H1 (cell line): ENCODE measurements at regions not wholly inside any gene's neighbourhood (a gene's known extent, or its start where the extent isn't known, plus 50 kb on each side); places are given as distances from the start of the nearest gene placed in this dataset.

ENCODE experiments used
- CEBPB ChIP-seq: IDR thresholded peaks from 2 replicates; pipeline ENCODE4 v1.6.1; 2012; ENCODE audit warnings: low read depth, low read length
- CHD7 ChIP-seq: fragments of 300-600 bp; sonication (generic); IDR thresholded peaks from 2 replicates; pipeline ENCODE4 v1.7.1; 2012; ENCODE audit warnings: low read length, moderate library complexity, mild to moderate bottlenecking, inconsistent platforms; ENCODE audit not compliant: insufficient replicate concordance
- CTBP2 ChIP-seq: IDR thresholded peaks from 2 replicates; pipeline ENCODE4 v1.7.0; 2011; ENCODE audit warnings: borderline replicate concordance, mild to moderate bottlenecking, moderate library complexity, mixed read lengths, low read length; ENCODE audit not compliant: insufficient read depth, insufficient read length
- FOSL1 ChIP-seq: IDR thresholded peaks from 2 replicates; pipeline ENCODE4 v1.6.1; 2011; ENCODE audit warnings: mild to moderate bottlenecking, low read depth, low read length, moderate library complexity; ENCODE audit not compliant: insufficient read depth
- GTF2F1 ChIP-seq: IDR thresholded peaks from 2 replicates; pipeline ENCODE4 v1.6.1; 2012; ENCODE audit warnings: low read depth, low read length, improper control_type of control experiment, borderline replicate concordance
- JUND ChIP-seq: IDR thresholded peaks from 2 replicates; pipeline ENCODE4 v1.6.1; 2011; ENCODE audit warnings: mild to moderate bottlenecking, improper control_type of control experiment, low read length
- RAD21 ChIP-seq, 2 experiments: IDR thresholded peaks in 1 of 2; conservative IDR thresholded peaks in 1 of 2; 2 replicates each; pipeline ENCODE4 v1.6.1; 2011; ENCODE audit warnings: low read depth in 2 of 2, low read length in 2 of 2, improper control_type of control experiment in 1 of 2, inconsistent platforms in 1 of 2, mild to moderate bottlenecking in 1 of 2, moderate library complexity in 1 of 2
- RBBP5 ChIP-seq: IDR thresholded peaks from 2 replicates; pipeline ENCODE4 v1.7.1; 2012; ENCODE audit warnings: low read depth, mild to moderate bottlenecking, inconsistent platforms, low read length, moderate library complexity, borderline replicate concordance
- RXRA ChIP-seq: IDR thresholded peaks from 2 replicates; pipeline ENCODE4 v1.6.1; 2011; ENCODE audit warnings: low read depth, mild to moderate bottlenecking, low read length, moderate library complexity; ENCODE audit not compliant: insufficient read depth
- TAF7 ChIP-seq: optimal IDR thresholded peaks from 2 replicates; pipeline ENCODE3; 2011; ENCODE audit warnings: low read depth, mild to moderate bottlenecking, inconsistent platforms, low read length, moderate library complexity, borderline replicate concordance

- TF ChIP-seq CHD7 (no peak), FOSL1 (no peak), TAF7 (no peak), RXRA (no peak), RAD21 (IDR thresholded peaks at IDR 0.05 in 1 of 2, conservative IDR thresholded peaks at IDR 0.05 in 1 of 2; ENCODE audit: low read depth in 2 of 2, low read length in 2 of 2) (no peak), CEBPB (no peak), JUND (no peak), GTF2F1 (no peak), CTBP2 (no peak), RBBP5 (no peak)
These were observed 93.3 kb upstream of the NAP1L1 start (continued) for GRCh38 chr12:76177821-76178220.
